NT2/D1 (cell line): ENCODE measurements at regions not wholly inside any gene's neighbourhood (a gene's known extent, or its start where the extent isn't known, plus 50 kb on each side); places are given as distances from the start of the nearest gene placed in this dataset.

Experiments
- YY1 ChIP-seq: IDR thresholded peaks from 2 replicates; pipeline ENCODE4 v1.6.1; 2011; ENCODE audit not compliant: insufficient read length, insufficient read depth
- ZNF274 ChIP-seq: IDR thresholded peaks from 2 replicates; pipeline ENCODE4 v1.6.1; 2011; ENCODE audit warnings: mild to moderate bottlenecking, low read depth, low read length

DNA sequence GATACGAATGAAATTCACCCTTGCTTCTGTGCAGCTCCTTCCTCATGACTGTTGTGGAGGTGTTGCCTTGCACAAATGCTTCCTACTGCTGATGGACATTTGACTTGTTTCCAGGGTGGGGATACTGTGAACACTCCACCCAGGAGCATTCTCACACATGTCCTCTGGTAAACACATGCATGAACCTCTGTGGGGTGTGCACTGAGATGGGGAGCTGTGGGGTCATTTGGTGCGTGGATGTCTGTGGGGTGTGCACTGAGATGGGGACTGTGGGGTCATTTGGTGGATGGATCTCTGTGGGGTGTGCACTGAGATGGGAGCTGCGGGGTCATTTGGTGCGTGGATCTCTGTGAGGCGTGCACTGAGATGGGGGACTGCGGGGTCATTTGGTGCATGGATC lies 72.9 kb upstream of the IRX4 start:
- TF ChIP-seq ZNF274: no peak
- no peak for TF ChIP-seq YY1
